ENCODE measurements at regions not wholly inside any gene's neighbourhood (a gene's known extent, or its start where the extent isn't known, plus 50 kb on each side); places are given as distances from the start of the nearest gene placed in this dataset.

GRCh38 chr1:60431593-60431992, 358.0 kb upstream of the C1orf87 start:
- DNase-seq (ENCODE audit: low read depth) = no peak

GRCh38 chr1:60430375-60430774, 356.8 kb upstream of the C1orf87 start:
- DNase-seq (ENCODE audit: low read depth) = no peak

- DNase-seq (ENCODE audit: low read depth) = no peak
Observed at GRCh38 chr1:60428127-60428526, 354.6 kb upstream of the C1orf87 start.

- no peak for DNase-seq (ENCODE audit: low read depth)
Observed at GRCh38 chr1:60427701-60428100, 354.1 kb upstream of the C1orf87 start.

- peak; percentile 49 for DNase-seq (ENCODE audit: low read depth)
Observed at GRCh38 chr1:60427194-60427593, 353.6 kb upstream of the C1orf87 start.

- DNase-seq (ENCODE audit: low read depth) = peak; percentile 9
Observed at GRCh38 chr1:60425528-60425927, 352.0 kb upstream of the C1orf87 start.

- DNase-seq (ENCODE audit: low read depth) = no peak
Observed at GRCh38 chr1:60423146-60423780, 349.7 kb upstream of the C1orf87 start.

GRCh38 chr1:60421965-60422364, 348.4 kb upstream of the C1orf87 start:
- no peak for DNase-seq (ENCODE audit: low read depth)

GRCh38 chr1:60419023-60419422, 345.5 kb upstream of the C1orf87 start:
- no peak for DNase-seq (ENCODE audit: low read depth)

GRCh38 chr1:60415696-60416095, 342.1 kb upstream of the C1orf87 start:
- peak; percentile 5 for DNase-seq (ENCODE audit: low read depth)

- no peak for DNase-seq (ENCODE audit: low read depth)
Observed at GRCh38 chr1:60413091-60413490, 339.5 kb upstream of the C1orf87 start.

GRCh38 chr1:60411591-60411990, 338.0 kb upstream of the C1orf87 start:
- no peak for DNase-seq (ENCODE audit: low read depth)

- no peak for DNase-seq (ENCODE audit: low read depth)
Observed at GRCh38 chr1:60402816-60403215, 329.2 kb upstream of the C1orf87 start.

- DNase-seq (ENCODE audit: low read depth) = no peak
Observed at GRCh38 chr1:60402216-60402615, 328.6 kb upstream of the C1orf87 start.

GRCh38 chr1:60394436-60394835, 320.9 kb upstream of the C1orf87 start:
- DNase-seq (ENCODE audit: low read depth) = no peak

- DNase-seq (ENCODE audit: low read depth) = no peak
Observed at GRCh38 chr1:60390593-60391282, 317.2 kb upstream of the C1orf87 start.

- peak; percentile 14 for DNase-seq (ENCODE audit: low read depth)
Observed at GRCh38 chr1:60388092-60388987, 314.8 kb upstream of the C1orf87 start.

GRCh38 chr1:60387175-60387574, 313.6 kb upstream of the C1orf87 start:
- DNase-seq (ENCODE audit: low read depth) = no peak

GRCh38 chr1:60386249-60386648, 312.7 kb upstream of the C1orf87 start:
- DNase-seq (ENCODE audit: low read depth) = peak; percentile 14

GRCh38 chr1:60376196-60376595, 302.6 kb upstream of the C1orf87 start:
- peak; percentile 58 for DNase-seq (ENCODE audit: low read depth)

GRCh38 chr1:60374537-60374936, 301.0 kb upstream of the C1orf87 start:
- no peak for DNase-seq (ENCODE audit: low read depth)

GRCh38 chr1:60367532-60367931, 294.0 kb upstream of the C1orf87 start:
- DNase-seq (ENCODE audit: low read depth) = no peak

GRCh38 chr1:60359431-60359830, 285.9 kb upstream of the C1orf87 start:
- no peak for DNase-seq (ENCODE audit: low read depth)
